ENCODE measurements at regions not wholly inside any gene's neighbourhood (a gene's known extent, or its start where the extent isn't known, plus 50 kb on each side); places are given as distances from the start of the nearest gene placed in this dataset.
"Not testable (repeated sequence)": the region's sequence is repeated elsewhere in the genome, so short reads cannot be mapped to it uniquely, and the experiment has no call there.

DNA sequence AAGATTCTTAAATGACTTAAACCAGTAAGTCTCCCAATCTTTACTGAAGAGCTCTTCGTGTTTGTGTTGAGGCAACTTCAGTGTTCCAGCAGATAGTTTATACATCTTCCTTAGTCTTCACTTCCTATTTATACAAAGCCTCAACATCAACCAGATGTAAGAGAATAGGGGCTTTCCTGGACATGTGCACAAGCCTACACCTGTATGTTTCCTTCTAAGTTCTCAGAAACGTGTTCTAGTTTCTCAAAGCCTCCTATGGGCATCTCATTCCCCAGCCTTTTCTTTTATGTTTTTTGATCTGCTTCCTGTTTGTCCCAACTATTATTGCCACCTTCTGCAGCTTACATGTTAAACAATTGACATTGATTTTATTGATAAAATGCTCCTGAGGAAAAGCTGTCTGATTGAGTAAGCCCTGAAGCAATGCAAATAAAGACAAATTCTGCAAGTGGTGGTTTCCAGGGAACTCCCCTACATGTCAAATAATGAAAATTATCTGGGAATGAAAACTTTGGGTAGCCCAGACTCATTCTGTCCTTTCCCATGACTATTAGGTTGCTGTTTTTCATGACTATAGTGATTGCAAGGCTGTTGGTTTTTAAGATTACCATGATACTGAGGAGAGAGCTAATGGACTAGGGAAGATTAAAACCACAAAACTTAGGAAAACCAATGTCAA lies 663.3 kb upstream of the ACVR2A start:
- DNase-seq (ENCODE audit: low read depth) = no peak

DNA sequence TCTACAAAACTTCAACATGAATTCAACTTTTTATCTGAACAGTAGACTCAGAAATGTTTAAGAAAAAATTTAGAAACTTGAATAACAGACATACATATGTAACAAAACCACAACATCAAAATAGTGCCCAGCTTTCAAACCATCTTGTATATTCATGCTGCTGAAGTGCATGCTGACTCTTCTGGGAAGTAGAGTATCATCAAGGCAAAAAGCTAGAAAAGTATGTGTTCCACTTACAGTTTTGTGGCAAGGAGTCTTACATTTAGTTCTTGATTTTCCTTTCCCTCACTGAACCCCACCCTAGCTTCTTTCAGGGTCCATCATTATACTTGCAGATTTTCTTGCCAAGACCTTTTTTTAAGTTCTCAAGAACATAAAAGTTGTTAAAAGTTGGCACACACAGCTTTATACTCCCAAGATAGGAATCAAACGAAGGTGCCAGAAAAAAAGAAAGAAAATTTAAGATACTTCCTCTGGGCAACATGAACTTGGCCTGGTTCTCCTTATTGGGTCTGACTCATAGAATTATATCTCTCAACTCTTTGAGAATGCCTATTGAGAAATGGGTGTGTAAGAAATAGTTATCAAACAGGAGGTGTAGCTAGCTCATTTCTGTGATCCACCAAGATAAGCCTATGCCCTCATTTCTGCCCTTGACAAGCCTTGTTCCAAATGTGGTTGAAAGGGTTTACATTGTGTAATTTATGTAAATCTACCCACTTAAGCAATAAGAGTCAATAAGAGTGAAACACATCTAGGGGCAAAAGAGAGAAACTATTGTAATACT lies 667.6 kb upstream of the ACVR2A start:
- DNase-seq (ENCODE audit: low read depth) = no peak

GRCh38 chr2:147174824-147175254 lies 670.0 kb upstream of the ACVR2A start:
- DNase-seq (ENCODE audit: low read depth) = no peak

- no peak for DNase-seq (ENCODE audit: low read depth)
Measured at GRCh38 chr2:147173798-147174197, 671.0 kb upstream of the ACVR2A start.

DNA sequence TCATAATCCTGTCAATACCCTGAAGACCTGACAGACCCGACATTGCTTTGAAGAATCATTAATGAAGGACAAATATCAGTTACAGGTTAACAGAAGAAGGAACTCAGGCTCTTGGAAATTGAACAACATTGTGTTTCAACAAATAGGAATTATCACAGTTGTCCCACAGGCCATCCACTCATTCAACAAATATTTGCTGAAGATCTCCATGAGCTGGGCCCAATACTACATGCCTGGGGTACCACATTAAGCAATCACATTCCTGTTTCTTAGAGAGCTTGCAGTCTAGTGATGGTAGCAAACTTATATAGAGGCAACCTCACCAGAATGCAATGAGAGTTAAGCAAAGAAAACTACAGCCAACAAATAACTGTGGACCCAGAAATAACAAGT lies 671.6 kb upstream of the ACVR2A start:
- no peak for DNase-seq (ENCODE audit: low read depth)

DNA sequence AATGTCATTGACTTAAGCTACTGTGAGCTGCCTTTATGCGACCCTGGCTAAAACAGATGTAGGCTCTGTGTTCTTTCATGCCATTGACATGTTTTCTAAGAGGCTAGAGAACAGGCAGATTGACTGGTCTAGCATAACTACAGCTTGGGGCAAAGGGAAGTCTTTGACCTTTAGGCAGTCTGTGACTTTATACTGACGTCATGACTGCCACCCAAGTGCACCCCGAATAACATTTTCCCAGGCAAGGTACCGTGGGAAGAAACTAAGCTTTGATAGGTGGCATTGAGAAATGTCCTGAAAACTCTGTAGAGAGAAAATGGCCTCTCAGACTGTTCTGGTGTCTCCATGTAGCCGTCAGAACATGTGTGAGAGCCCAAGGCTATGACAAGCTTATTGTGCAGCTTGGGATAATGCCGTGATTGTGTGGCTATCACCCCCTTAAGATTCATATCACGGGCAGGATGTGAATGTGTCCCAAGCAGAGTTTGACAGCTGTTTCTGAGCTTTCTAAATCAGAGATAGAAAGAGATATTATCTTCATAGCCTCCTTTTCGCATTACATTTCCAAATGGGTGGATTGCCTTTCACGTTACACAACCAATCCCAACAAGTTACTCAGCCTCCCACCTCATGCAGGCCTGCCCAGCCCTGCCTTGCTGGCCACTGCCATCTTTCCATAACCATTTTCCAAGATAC lies 672.2 kb upstream of the ACVR2A start:
- no peak for DNase-seq (ENCODE audit: low read depth)

DNA sequence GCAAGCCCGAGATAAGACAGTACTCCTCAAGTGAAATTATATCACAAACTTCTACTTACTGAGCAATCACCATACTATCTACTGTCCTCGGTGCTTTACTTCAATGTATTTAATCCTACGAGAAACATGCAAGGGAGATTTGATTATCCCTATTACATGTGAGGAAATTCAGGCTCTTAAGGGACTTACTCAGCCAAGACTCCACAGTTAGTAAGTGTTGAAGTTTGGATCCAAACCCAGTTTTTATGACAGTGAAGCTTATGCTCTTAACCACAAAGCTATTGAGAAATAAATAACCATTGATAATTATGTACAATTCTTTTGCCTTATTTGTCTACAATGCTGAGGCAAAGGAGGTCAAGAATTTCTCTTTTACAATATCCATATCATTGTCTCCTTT lies 672.9 kb upstream of the ACVR2A start:
- DNase-seq (ENCODE audit: low read depth) = no peak

DNA sequence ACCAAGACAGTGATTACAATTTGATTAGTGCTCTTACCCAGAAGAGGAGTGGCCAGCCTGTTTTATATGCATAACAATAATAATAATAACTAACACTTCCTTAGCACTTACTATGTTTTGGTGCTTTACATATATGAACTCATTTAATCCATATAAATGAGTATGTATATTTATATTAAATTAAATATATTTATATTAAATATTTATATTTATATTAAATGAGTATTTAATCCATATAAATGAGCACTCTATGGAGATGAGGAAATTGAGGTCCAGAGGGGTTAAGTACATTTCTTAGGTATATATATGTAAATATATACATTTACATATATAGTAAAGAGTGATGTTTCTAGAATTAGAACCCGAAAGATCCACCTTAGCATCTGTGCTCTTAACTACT lies 673.9 kb upstream of the ACVR2A start:
- DNase-seq (ENCODE audit: low read depth) = no peak

DNA sequence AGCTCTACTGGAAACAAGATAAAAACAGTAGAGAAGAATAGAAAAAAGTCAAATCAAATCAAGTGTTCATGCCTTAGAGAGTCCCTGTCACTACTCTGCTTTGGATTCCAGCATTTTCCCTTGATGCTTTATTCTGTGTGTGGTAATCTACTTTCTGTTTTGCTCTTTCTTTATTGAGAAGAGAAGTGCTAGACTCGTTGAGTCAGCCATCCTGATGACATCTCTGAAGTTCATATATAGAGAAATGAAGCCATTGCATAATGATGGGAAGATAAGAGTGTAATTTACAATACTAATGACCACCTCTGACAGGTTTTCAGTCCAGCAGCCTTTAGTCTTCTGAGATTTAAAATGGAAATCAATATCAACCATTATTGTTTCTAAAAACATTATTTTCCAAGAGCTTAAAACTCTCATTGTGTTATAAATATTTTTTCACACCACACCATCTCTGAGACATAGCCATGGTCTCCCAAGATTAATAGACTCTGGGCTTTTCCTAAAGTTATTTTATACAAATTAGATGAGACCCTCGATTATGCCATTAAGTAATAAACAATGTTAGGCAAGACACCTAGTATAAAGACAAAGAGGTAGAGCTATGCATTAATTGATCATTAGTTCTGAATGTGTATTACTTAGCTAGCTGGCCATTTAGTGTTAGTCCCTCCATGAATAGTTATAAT lies 679.0 kb upstream of the ACVR2A start:
- no peak for DNase-seq (ENCODE audit: low read depth)

DNA sequence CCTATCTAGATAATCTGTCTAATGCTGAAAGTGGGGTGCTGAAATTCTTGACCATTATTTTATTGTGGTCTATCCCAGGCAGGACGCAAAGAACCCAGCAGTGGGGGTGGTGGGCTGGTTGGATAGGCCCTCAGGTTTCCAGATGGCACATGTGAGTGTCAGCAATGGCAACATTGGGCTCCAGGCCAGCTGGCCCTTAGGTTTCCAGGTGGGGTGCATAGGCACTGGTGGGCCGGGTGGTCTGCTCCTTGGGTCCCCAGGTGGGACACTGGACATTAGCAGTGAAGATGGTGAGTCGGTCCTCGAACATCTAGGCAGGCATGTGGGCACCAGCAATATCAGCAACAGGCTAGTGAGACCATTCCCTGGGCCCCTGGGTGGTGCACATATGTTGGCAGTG lies 680.3 kb upstream of the ACVR2A start:
- DNase-seq (ENCODE audit: low read depth) = no peak

DNA sequence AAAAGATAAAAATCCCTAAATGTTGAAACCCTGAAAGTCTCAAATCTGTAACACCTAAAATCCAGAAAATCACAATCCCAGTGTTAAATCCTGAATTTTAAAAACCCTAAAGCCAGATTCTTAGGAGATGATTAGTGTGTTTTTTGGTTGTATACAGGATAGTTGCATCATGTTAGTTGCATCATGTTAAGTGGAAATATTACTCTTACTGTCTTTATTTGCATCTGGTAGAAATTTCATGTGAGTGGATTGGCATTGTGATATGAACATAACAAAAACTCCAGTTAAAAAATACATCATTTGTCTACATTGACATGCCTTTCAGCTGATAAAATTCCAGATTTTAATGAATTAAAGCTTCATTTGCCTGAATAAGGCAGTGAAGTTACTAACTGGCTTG lies 683.1 kb upstream of the ACVR2A start:
- no peak for DNase-seq (ENCODE audit: low read depth)

GRCh38 chr2:147156970-147157369 lies 687.9 kb upstream of the ACVR2A start:
- DNase-seq (ENCODE audit: low read depth) = no peak

GRCh38 chr2:147150241-147150635 lies 694.6 kb upstream of the ACVR2A start:
- DNase-seq (ENCODE audit: low read depth) = no peak

- no peak for DNase-seq (ENCODE audit: low read depth)
Measured at GRCh38 chr2:147149575-147150240, 695.1 kb upstream of the ACVR2A start.

DNA sequence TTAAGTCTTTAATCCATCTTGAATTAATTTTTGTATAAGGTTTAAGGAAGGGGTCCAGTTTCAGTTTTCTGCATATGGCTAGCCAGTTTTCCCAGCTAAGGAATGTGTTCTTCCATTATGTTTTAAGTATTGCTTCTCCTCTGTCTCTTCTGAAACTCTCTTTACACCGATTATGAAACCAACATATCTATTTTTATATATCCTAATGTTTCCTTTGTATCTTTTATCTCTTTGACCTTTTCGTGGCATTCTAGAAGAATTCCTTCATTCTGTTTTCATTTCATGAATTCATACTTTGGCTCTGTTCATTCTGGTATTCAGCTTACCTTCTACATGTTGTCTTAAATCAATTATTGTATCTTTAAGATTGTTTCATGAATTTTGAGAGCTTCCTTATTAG lies 697.0 kb upstream of the ACVR2A start:
- no peak for DNase-seq (ENCODE audit: low read depth)

DNA sequence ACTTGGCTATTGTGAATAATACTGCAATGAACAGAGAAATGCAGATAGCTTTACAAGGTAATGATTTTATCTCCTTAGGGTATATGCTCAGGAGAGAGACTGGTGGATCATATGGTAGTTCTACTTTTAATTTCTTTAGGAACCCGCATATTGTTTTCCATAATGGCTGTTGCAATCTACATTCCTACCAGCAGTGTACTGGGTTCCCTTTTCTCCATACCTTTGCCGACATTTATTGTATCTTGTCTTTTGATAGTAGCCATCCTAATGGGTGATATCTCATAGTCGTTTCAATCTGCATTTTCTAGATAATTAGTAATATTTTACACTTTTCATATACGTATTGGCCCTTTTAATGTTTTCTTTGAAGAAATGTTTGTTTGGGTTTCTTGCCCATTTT lies 702.9 kb upstream of the ACVR2A start:
- no peak for DNase-seq (ENCODE audit: low read depth)

DNA sequence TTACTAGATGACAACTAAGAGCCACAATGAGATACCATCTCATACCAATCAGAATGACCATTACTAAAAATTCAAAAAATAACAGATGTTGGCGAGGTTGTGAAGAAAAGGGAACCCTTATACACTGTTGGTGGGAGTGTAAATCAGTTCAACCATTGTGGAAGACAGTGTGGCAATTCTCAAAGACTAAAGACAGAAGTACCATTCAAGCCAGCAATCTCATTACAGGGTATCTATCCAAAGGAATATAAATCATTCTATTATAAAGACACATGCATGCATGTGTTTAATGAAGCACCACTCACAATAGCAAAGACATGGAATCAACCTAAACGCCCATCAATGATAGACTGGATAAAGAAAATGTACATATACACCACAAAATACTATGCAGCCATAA lies 705.1 kb upstream of the ACVR2A start:
- not testable (repeated sequence) for DNase-seq (ENCODE audit: low read depth)

DNA sequence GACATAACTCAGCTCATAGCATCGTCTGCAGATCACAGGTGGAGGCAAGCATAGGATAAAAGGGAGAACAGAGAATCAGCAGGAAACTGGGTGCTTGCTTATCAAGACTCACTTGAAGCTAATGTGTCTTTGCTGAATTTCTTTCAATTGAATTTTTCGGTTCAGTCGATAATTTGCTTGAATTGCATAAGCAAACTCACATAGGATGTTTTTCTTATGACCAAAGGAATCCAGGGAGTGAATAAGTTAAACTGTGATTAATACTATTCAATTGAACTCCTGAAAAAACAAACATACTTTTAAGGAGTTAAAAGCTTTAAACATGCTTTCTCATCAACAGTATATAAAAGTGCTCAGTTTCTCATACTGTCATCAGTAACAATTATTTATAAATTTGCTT lies 707.1 kb upstream of the ACVR2A start:
- DNase-seq (ENCODE audit: low read depth) = no peak

DNA sequence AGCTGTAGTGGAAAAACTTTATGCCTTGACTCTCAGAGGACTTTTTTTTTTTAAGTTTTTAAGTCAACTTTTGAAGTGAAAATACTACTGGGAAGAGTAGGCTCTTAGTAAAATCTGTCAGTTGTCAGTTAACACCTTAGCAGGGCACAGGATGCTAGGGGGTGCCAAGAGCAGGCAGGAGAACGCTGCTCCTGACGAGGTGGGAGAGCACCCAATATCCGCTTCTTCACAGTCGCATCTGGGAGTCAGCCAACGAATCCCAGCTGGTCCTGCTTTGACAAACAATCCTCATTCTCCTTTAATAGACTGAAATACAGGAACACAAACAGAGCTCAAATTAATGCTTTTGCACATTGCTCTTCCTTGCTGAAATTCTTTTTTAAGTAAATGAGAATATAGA lies 709.5 kb upstream of the ACVR2A start:
- DNase-seq (ENCODE audit: low read depth) = no peak

DNA sequence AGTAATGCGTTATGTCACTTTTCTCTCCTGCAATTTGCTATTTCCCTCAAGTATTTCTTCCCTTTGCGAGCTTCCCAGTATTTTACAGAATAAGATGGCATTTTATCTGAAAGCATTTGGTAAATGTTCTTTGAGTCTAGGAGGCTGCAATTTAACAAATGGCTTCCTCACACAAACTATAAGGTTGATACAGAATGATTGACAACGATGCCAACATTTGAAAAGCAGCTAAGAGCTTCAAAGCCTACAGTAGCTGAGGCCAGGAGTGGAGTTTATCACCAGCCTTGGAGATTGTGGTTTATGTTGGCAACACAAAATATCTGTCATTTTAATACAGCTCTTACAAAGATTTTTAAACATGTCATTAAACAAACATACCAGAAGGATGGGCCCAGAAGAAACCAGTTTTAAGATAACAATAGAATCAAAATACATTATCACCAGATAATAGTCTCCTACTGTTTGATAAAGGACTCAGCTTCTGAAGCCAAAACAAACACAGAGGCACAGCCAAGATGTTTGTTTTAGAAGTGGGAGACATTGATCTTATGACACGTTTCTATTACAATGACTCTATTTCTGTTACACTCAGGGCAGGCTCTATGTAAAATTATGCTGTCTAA lies 711.4 kb upstream of the ACVR2A start:
- DNase-seq (ENCODE audit: low read depth) = no peak

GRCh38 chr2:147125145-147125544 lies 719.7 kb upstream of the ACVR2A start:
- DNase-seq (ENCODE audit: low read depth) = no peak

GRCh38 chr2:147122944-147123343 lies 721.9 kb upstream of the ACVR2A start:
- DNase-seq (ENCODE audit: low read depth) = no peak
